ENCODE measurements at regions not wholly inside any gene's neighbourhood (a gene's known extent, or its start where the extent isn't known, plus 50 kb on each side); places are given as distances from the start of the nearest gene placed in this dataset.
A peak's percentile ranks its signal among the peaks of the same experiment; 100 is the strongest.

- H3K9me3 ChIP-seq (ENCODE audit: control extremely low read depth in 1 of 3, control insufficient read depth in 2 of 3, insufficient read depth in 1 of 3, low read length in 2 of 3), result no peaks in the 10 kb centered on the region
- ATAC-seq (ENCODE audit: low read depth), result no peak
- no peaks in the 10 kb centered on the region for H4K20me1 ChIP-seq (ENCODE audit: control insufficient read depth, insufficient read depth, low read length, poor library complexity, severe bottlenecking)
- TF ChIP-seq CTCF (IDR thresholded peaks at IDR 0.05), result no peak
- TF ChIP-seq EZH2 (IDR thresholded peaks at IDR 0.05; ENCODE audit: borderline replicate concordance, insufficient read depth, low read depth, low read length, poor library complexity, severe bottlenecking), result no peak
- peaks cover 2% of the 10 kb centered on the region for H3K9me3 Mint-ChIP-seq (ENCODE audit: insufficient read depth)
- intact Hi-C loops (cut with micrococcal nuclease), result no loop called here
- ChIA-PET POLR2A (no interaction called here), CTCF (no interaction called here)
- H3K4me3 Mint-ChIP-seq, result no peak overlapping the region
- no peak for DNase-seq
- WGBS (ENCODE audit: insufficient coverage), result no CpG with 5 or more reads among the region's 1 CpG
- H3K4me1 ChIP-seq (ENCODE audit: control insufficient read depth in 2 of 2, insufficient read depth in 2 of 2, low read length in 2 of 2), result peaks cover 0 to 4% of the 10 kb centered on the region in 2 donors
- no peaks in the 10 kb centered on the region for H3K4me1 Mint-ChIP-seq
- no peaks in the 10 kb centered on the region for H3K79me2 ChIP-seq (ENCODE audit: control insufficient read depth, insufficient read depth, low read length)
- H3K27me3 Mint-ChIP-seq, result no peaks in the 10 kb centered on the region
- H3K27ac Mint-ChIP-seq, result no peak overlapping the region
- H3K4me3 ChIP-seq (ENCODE audit: control extremely low read depth in 1 of 5, extremely low read depth in 1 of 5, insufficient read depth in 1 of 5, low read depth in 2 of 5, low read length in 4 of 5), result peak overlapping the region in 1 of 5 experiments; percentile 28
- H3K27ac ChIP-seq (ENCODE audit: low read length in 2 of 2), result no peak overlapping the region
- no peaks in the 10 kb centered on the region for H3K36me3 ChIP-seq (replicated peaks in 1 of 2; ENCODE audit: control extremely low read depth in 1 of 2, control insufficient read depth in 1 of 2, extremely low read depth in 1 of 2, insufficient read depth in 2 of 2, low read length in 1 of 2)
- peak overlapping the region; percentile 53 for H3K4me2 ChIP-seq (replicated peaks; ENCODE audit: low read depth, low read length, poor library complexity, severe bottlenecking)
- peak overlapping the region; percentile 24 for H2AFZ ChIP-seq (ENCODE audit: insufficient read depth, low read depth, low read length, poor library complexity, severe bottlenecking)
- H3K27me3 ChIP-seq (replicated peaks in 1 of 4; ENCODE audit: control extremely low read depth in 1 of 4, control insufficient read depth in 3 of 4, insufficient read depth in 4 of 4, low read length in 3 of 4), result no peaks in the 10 kb centered on the region
- H3K9ac ChIP-seq (ENCODE audit: low read length), result peak overlapping the region; percentile 12
Measured at GRCh38 chr3:34483311-34483887, 685.0 kb downstream of the PDCD6IP start.

GRCh38 chr3:34504366-34504765, 705.9 kb downstream of the PDCD6IP start:
- Histone ChIP-seq H3K27me3 (replicated peaks in 1 of 4; ENCODE audit: control extremely low read depth in 1 of 4, control insufficient read depth in 3 of 4, insufficient read depth in 4 of 4, low read length in 3 of 4) (no peaks in the 10 kb centered on the region), H3K4me1 (ENCODE audit: control insufficient read depth in 2 of 2, insufficient read depth in 2 of 2, low read length in 2 of 2) (peaks cover 4 to 5% of the 10 kb centered on the region in 2 donors), H4K20me1 (ENCODE audit: control insufficient read depth, insufficient read depth, low read length, poor library complexity, severe bottlenecking) (no peaks in the 10 kb centered on the region), H3K79me2 (ENCODE audit: control insufficient read depth, insufficient read depth, low read length) (no peaks in the 10 kb centered on the region), H3K27ac (ENCODE audit: low read length in 2 of 2) (no peak overlapping the region), H3K4me2 (replicated peaks; ENCODE audit: low read depth, low read length, poor library complexity, severe bottlenecking) (no peak overlapping the region), H3K36me3 (replicated peaks in 1 of 2; ENCODE audit: control extremely low read depth in 1 of 2, control insufficient read depth in 1 of 2, extremely low read depth in 1 of 2, insufficient read depth in 2 of 2, low read length in 1 of 2) (no peaks in the 10 kb centered on the region), H3K9me3 (ENCODE audit: control extremely low read depth in 1 of 3, control insufficient read depth in 2 of 3, insufficient read depth in 1 of 3, low read length in 2 of 3) (no peaks in the 10 kb centered on the region), H3K4me3 (ENCODE audit: control extremely low read depth in 1 of 5, extremely low read depth in 1 of 5, insufficient read depth in 1 of 5, low read depth in 2 of 5, low read length in 4 of 5) (no peak overlapping the region), H2AFZ (ENCODE audit: insufficient read depth, low read depth, low read length, poor library complexity, severe bottlenecking) (no peak overlapping the region), H3K9ac (ENCODE audit: low read length) (no peak overlapping the region)
- Mint-ChIP-seq H3K4me3 (no peak overlapping the region), H3K27ac (no peak overlapping the region), H3K4me1 (peaks cover 9% of the 10 kb centered on the region), H3K27me3 (no peaks in the 10 kb centered on the region), H3K9me3 (ENCODE audit: insufficient read depth) (no peaks in the 10 kb centered on the region)
- intact Hi-C loops (cut with micrococcal nuclease), result no loop called here
- 100% methylated on average over 3 of the region's 4 CpGs for WGBS (ENCODE audit: insufficient coverage)
- ATAC-seq (ENCODE audit: low read depth) (no peak), DNase-seq (no peak)
- ChIA-PET POLR2A (interaction anchor here (0.6 kb wide), 1 partner anchor 41 kb away, joined by 7 read pairs; no protein-coding TSS in a partner anchor), CTCF (no interaction called here)
- TF ChIP-seq CTCF (IDR thresholded peaks at IDR 0.05) (no peak), EZH2 (IDR thresholded peaks at IDR 0.05; ENCODE audit: borderline replicate concordance, insufficient read depth, low read depth, low read length, poor library complexity, severe bottlenecking) (no peak)
